Stimulated activated naive CD4-positive, alpha-beta T cell (primary cell): ENCODE measurements at regions not wholly inside any gene's neighbourhood (a gene's known extent, or its start where the extent isn't known, plus 50 kb on each side); places are given as distances from the start of the nearest gene placed in this dataset.

ENCODE experiments used
- DNase-seq, 6 experiments: peaks; one replicate each; lab custom pipeline; 2025; lab: John Stamatoyannopoulos, UW

DNA sequence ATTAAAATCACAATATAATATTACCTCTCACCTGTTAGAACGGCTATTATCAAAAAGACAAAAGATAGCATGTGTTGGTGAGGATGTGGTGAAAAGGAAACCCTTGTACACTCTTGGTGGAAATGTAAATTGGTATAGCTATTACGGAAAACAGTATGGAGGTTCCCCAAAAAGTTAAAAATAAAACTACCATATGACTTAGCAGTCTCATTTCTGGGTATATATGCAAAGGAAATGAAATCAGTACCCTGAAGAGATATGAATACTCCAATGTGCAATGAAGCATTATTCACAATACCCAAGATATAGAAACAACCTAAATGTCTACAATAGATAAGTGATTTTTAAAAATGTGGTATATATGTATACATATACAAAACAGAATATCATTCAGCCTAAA, 199.9 kb downstream of the SNX18 start:
- no peak for DNase-seq

DNA sequence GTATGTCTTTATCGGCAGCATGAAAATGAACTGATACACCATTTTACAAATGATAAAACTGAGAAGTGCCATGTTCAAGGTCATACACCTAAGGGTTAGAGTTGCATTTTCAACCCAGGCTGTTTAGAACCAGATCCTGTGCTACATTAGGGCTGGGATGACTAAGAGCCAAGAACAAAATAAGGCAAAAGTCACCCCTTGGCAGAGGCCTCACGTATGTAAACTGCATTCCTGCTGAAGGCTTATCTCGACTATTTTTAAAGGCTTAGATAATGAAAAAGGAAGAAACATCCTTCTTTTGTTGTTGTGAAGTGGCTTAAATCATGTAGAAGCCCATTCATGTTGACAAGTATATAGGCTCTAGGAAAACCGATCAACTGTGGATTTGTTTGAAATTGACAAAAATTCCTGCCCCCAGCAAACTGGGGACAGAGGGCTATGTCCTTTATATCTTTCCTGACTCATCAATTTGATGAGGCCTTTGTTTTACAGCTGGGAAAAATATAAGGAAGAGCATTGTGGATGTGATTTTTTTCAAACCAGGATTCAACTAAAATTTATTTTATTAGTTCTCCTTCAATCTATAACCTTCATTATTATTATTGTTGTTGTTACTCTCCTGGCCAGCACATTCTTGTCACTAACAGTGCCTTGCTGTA, 196.5 kb downstream of the SNX18 start:
- no peak for DNase-seq

DNA sequence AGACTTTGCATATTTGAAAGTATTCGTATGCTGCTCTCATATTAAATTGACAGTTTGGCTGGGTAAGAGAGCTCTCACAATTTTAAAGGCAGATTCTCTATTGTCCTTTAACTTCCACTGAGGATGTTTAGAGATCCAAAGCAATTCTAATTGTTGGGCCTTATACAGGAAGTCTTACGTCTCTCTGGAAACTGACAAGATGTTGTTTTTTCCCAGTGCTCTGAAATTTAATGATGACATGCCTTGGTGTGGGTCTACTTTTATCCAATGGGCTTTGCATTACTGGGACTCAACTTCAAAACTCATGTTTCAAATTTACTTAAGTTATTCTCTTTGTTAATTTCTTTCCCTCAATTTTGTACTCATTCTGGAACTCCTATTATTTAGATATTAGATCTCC, 191.5 kb downstream of the SNX18 start:
- DNase-seq: no peak

DNA sequence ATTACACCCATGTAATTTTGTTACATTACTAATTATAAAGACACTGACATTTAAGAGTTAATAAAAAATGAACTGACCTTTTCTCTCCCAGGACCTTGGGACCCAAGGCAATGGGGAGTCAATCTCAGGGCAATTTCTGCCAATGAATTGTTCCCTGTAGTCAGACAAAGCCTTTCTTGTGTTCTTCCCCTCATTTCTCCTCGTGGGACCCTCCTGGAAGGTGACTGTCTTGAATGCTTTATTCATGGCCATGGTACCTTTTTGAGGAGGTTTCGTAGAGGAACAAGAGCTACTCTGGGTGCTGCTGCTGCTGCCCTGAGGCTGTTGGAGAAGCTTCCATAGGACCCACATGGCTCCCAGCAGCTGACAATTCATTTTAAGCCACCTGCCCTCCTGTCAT, 190.3 kb downstream of the SNX18 start:
- no peak for DNase-seq

DNA sequence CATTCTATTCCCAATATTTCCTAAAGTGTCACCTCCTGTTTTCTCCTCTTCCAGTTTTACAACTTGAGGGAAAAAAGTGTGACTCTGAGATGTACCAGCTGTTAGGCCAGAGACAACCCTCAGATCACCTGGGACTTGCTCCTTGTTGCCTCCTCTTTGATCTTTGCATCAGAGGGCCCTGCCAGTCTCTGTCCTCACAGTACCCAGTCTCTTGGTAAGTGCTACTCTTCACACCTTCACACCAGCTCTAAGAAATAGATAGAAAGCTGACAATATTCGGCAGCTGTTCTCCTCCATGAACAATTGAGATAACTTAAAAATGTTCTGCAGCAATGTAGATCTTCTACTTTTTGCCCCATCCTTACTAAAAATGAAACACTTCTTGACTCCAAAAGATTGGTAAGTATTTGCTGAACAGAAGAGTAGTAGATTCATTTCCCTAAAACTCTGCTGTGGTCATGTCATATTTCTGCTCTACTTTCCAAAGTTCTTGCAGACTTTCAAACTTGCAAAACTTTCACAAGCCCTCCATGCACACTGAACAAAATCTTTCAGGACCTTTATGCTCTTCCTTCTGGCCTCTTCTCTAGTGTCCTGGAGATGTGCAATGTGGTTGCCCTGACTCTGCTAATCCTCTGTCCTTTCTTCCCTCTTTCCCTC, 188.6 kb downstream of the SNX18 start:
- DNase-seq: no peak

DNA sequence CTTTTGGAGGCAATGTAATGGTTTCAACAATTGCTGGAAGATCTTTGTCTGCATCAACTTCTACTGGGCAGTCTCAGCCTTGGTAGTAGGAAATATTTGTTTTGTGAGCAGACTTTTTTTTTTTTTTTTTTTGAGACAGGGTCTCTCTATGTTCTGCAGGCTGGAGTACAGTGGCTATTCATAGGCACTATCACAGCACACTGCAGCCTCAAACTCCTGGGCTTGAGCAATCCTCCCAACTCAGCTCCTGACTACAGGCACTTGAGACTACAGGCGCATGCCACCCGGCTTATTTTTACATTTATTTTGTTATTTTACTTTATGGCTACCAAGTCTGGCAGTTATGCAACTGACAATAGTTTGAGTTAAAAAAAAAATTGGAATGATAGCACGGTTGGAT, 187.3 kb downstream of the SNX18 start:
- DNase-seq: no peak

DNA sequence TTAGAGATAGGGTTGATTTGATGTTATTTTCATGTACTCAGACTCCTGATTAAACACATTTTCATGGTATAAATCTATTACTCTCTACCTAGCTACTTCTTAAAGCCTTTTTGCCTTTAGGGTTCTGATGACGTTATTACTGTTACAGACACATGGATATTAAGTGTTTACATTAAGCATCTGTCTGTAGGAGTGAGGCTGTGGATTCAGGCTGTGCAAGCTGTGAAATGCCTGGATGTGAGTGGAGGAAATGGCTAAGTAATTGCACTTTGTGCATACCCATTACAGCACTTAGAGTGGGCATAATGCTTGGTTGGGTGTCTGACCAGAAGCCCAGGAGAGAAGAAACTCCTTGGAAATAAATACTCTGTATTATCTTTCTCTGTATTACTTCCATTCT, 186.8 kb downstream of the SNX18 start:
- no peak for DNase-seq

DNA sequence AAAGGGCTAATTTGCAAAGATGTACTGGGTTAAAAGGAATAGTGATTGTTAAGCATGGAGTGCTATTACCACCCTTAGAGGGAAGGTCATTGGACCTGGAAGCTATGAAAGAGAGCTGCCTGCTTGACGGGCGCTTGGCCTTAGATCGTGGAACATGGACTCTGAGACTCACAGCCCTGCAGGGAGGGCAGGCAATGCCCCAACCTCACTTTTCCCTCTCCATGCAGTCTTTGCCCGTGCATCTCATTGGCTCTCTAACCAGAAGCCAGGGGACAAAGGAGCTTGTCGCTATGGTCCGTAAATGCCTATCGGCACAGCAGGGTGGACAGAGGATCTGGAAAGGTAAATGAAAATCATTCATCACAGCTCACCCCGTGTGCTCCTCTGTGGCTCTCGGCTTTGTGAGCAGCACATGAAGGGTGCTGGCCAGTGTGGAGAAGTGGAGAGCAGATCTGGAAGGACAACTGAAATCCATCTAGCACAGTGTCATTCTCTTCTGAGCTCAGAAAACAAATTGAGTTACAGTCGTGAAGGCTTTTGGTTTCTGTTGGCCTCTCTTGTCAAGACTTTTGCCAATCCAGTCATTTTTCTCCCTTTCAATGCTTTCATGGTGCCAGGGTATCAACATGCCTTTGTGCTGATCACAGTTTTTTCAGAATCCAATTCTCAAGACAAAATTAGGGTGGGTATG, 186.2 kb downstream of the SNX18 start:
- no peak for DNase-seq

DNA sequence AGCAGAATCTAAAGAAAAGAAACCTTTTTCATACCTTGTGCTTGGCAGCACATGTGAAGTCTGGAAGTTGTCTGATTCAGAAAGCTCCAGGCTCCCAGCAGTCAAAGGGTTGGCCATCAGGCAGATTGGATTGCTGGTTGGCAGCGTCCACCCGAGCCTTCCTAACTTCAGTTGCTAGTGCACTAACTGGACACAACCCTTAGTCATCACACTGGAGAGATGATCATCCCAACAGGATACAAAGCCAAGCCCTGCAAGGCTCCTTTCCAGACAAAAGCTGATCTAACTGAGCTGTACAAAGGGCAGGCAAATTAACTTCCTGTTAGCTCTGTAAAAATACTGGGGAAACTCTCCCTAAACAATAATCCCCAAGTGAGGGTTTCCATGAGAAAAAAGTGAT, 185.6 kb downstream of the SNX18 start:
- no peak for DNase-seq

DNA sequence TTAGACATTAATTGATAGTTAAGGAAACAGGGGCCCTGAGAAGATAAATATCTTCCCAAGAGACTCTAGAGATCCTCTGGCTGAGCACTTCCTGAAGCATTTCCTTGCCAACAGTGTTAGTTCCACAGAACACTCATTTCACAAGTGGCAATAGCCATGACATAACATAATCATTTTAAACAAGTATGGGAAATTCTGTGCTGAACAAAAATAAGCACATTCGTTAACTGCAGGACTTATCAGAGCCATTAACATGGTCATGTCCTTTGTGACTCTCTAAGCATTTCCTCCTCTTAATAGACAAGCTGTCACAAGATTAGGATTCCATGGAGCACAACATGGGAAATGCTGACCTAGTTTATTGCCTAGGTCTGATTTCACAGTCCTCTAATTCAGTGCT, 184.9 kb downstream of the SNX18 start:
- no peak for DNase-seq

DNA sequence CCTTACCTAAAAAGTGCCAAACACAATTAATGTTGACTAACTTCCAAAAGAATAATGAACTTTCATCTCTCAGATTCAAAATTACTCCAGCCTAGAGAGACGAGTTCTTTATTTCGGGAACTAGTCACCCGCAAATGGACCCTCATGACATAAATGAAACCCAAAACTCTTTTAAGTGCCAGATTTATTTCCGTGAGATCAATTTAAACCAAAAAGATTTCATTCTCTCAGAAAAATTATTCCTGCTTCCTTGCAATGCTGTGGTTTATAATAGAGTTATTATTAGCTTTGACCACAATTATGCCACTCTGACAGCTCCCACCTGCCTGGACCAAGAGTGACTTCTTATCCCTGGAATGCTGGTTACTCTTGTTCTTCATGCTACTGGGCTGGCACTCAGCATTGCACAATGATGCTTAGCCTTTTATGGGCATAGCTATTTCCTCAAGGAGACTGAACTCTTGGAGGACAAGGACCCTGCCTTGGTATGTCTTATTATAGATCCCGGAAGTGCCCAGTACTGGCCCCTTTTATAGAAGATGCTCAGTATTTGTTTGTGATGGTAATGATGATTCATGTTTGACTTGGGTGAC, 183.5 kb downstream of the SNX18 start:
- no peak for DNase-seq

DNA sequence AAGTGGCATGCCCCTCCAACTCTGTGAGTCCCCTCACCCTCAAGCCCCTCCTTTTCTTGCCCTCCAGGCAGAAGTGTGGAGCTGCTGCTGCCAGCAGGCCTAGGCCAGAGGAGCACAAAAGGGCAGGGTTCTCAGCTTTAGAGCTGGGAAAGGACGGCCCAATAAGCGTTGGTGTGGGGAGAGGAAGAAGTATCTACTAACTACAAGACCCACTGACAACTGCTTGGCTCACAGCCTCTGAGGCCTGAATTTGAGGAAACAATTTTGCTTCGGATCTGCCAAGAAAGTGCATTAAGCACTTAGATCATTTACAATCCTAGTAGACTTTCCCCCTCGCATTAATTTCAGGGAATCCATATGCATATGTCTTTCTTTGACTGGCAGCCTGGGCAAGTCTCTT, 179.4 kb downstream of the SNX18 start:
- no peak for DNase-seq

DNA sequence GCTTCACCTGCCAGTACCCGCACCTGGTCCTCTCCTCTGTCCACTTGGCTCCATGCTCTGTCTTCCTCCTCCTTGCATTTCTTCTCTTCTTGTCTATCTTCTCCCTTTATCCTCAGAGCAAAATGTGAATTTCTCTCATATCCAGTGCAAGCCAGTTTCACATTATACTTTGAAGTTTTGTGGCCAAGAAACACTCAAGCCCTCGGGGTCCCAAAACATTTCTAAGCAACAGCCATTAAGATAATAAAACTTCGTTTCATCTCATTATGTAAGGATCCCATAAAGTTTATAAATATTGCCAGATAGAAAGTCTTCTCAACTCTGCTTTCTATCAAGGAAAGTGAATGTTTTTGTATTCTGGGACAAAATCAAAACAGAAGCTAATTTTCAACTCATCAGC, 178.8 kb downstream of the SNX18 start:
- DNase-seq: no peak

DNA sequence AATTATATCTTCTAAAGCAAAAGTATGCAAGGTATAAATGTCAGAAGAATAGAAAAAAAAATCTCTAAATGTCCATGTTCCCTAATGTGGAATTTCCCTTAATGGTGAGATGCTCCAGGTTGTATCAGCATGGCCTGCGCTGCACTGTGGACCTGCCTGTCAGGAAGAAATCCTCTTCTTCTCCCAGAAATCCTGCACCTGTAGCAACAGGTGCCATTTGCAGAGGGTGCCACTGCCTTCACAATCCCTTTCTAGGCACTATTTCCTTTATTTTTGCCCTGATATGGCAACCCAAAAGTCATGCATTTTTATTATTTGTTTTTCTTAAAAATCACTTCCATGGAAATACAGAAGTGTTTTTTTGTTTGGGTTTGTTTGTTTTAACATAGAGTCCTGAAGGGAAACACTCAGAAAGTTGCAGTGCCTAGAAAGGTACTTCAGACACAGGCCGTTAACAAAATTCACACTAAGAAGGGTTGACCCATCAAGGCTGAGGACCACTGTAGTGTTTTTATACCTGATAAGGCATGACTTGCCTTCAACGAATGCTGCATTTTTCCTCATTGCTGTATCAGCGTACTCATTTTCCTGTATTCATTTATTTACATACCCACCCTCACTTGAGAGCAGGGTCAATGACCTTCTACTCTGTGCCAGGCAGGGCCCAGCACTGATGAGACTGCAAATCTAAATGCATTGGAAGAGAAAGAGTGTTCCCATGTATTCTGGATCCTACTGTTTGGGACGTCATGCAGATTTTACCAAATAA, 177.8 kb downstream of the SNX18 start:
- DNase-seq: no peak

DNA sequence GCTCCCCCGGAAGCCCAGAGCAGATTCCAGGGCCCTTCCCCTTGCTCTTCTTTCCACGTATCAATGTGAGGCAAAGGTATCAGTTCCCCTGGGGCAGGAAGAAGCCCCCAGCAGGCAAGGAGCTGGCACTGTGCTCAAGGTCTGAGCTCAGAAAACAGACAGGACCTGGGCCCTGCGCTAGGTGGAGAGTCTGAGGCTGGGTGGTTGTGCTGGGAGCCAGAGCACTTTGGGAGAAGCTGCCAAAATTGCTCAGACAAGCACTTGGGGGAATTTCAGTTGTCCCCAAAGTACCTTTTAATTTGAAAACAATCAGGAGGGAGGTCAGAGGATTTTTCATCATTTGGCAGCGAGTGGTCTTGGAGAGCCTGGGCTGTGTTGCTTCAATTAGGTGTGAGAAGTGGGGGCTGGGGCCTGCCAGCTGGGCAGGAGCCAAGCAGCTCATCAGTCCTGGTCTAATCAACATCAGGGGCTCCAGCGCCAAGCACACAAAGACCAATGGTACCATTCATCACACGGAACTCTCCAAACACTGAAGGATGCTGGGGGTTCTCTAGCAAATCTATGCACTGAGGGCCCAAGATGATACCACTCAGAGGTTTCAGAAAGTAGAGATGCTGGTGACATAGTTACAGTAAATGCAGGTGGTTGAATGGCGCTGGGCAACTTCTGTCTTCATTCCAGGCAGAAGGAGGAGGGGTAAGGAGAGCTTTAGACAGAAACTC, 176.5 kb downstream of the SNX18 start:
- no peak for DNase-seq

DNA sequence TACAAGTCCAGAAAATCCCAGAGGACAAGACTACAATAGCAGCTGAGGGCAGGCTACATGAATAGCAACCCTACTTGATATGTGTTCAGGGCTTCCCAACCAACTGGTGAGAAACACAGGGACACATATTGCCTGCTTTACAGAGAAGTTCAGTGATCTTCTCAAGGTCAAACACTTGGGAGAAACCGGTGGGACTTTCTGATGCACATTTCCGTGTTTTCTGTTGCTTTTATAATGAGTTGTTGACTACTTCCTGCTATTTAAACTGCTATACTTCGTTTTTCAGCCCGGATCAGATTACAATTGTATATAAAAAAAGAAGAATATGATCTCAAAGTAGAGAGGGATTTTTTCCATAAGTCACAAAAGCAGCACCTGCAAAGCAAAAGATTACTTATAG, 175.1 kb downstream of the SNX18 start:
- no peak for DNase-seq

DNA sequence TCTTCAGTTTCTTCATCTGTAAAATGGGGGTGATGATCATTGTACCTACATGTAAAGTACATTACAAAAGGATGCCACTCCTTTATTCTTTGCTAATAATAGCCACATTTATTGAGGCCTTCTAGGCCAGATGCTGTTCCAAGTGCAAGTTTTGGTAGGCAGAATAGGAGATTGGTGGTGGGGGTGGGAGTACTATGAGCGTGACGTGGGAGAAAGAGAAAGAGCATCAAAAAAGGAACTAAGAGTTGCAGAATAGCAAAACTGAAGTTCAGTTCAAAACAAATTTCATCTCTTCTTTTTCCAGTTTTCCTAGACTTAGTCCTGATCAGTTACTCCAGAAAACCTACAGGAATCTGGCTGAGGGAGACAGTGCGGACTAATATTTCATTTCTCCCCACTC, 174.1 kb downstream of the SNX18 start:
- no peak for DNase-seq

DNA sequence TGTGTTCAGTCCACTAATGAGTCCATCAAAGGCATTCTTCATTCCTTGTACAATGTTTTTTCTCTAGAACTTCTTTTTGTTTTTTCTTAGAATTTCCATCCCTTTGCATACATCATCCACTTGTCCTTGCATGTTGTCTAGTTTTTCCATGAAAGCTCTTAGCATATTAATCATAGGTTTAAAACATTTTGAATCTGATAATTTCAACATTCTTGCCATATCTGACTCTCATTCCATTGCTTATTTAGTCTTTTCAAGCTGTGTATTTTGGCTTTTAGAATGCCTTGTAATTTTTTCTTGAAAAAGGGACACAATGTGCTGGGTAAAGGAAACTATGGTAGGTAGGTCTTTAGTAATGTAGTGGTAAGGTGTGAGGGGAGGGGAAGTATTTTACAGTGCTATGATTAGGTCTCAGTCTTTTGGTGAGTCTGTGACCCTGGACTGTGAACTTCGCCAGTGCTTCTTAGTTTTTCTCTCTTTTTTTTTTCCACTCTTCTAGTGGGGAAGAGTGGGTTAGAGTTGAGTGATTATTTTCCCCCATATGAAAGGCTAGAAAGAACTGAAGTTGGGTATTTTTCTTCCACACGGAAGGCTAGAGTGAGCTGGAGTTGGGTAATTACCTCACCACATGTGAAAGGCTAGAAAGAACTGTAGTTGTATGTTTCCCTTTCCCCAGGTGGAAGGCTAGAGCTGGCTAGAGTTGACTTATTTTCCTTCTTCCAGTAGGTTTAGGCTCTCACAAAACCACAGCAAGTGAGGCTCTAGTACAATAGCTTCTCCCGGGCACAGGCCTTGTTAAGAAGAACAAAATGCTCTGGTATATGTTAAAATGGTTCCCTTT, 172.1 kb downstream of the SNX18 start:
- DNase-seq: no peak

DNA sequence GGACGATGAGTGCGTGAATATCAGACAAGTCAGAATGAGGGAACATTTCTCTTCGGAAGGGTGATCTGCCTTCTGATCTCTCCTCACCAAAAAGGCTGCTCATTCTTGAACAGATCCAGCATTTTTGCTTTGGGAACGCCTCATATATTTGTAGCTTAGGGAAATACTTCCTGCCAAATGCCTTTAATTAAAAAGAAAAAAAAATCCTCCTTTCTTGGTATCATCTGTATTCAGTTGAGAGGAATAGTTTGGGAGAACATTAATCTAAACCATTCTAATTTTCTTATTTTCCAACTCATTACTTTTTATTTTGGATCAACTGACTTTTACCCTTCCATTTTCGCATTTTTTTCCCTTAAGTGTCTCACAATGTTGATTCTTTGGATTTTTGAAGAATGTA, 163.4 kb downstream of the SNX18 start:
- no peak for DNase-seq

DNA sequence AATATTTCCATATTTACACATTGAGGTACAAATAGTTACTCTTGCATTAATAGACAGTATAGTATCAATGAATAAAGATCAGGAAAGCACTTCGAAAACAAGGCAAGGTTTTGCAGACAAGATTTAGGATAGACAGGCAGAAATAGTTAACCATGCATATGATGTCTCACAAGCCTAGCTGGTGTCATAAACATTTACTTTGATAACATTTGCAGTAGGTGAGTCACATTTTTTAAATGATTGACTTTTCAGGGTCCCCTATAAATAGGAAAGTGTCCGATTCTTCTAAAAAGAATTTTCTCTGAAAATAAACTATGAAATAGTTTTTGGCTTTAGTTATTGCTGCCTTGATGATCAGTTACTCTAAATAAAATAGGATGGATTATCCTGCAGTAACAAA, 162.1 kb downstream of the SNX18 start:
- no peak for DNase-seq

DNA sequence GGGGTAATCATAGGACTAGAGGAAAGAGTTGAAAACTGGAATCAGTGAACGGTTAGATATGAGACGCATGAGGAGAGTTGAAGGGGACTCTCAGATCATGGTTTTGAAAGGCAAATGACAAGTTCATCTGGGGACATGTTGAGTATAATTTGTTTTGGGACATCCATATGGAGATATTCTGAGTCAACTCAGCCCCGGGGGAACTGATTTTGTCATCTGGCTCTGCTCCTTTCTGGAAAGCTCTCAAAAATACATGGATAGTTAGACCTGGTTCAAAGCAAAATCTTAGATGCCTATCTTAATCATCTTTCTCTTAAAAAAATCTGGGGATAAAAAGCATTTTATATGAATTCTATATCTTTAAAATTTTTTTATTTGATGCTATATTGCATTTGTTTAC, 161.2 kb downstream of the SNX18 start:
- DNase-seq: no peak
